Trophoblast cell (in vitro differentiated cells and primary cell): ENCODE measurements at regions not wholly inside any gene's neighbourhood (a gene's known extent, or its start where the extent isn't known, plus 50 kb on each side); places are given as distances from the start of the nearest gene placed in this dataset.

Experiments used
- DNase-seq, 2 donors: peaks; one replicate each; pipeline ENCODE4 v3.0.0-alpha.2; 2016
- H2AFZ ChIP-seq: 2 replicates; pipeline ENCODE4 v1.6.1; 2013; ENCODE audit warnings: low read length, moderate library complexity, mild to moderate bottlenecking; ENCODE audit not compliant: insufficient read depth, poor library complexity
- H2AK5ac ChIP-seq: 2 replicates; pipeline ENCODE4 v1.6.1; 2013; ENCODE audit warnings: mild to moderate bottlenecking, low read length
- H2BK120ac ChIP-seq: 2 replicates; pipeline ENCODE4 v1.6.1; 2013; ENCODE audit warnings: low read length, mild to moderate bottlenecking, moderate library complexity; ENCODE audit not compliant: insufficient read depth, poor library complexity
- H2BK12ac ChIP-seq: 2 replicates; pipeline ENCODE4 v1.6.1; 2013; ENCODE audit warnings: mild to moderate bottlenecking, low read length, moderate library complexity
- H2BK5ac ChIP-seq: 2 replicates; pipeline ENCODE4 v1.6.1; 2013; ENCODE audit warnings: low read length, low read depth, moderate library complexity, mild to moderate bottlenecking; ENCODE audit not compliant: poor library complexity
- H3K14ac ChIP-seq: 2 replicates; pipeline ENCODE4 v1.6.1; 2013; ENCODE audit warnings: mild to moderate bottlenecking, low read length
- H3K18ac ChIP-seq: 2 replicates; pipeline ENCODE4 v1.6.1; 2013; ENCODE audit warnings: mild to moderate bottlenecking, low read length
- H3K23ac ChIP-seq: 2 replicates; pipeline ENCODE4 v1.6.1; 2013; ENCODE audit warnings: low read length
- H3K27ac ChIP-seq: 2 replicates; pipeline ENCODE4 v1.5.1; 2013; ENCODE audit warnings: low read depth, mild to moderate bottlenecking, inconsistent platforms, low read length, moderate library complexity
- H3K27me3 ChIP-seq: 2 replicates; pipeline ENCODE4 v1.6.1; 2013; ENCODE audit warnings: inconsistent platforms, mild to moderate bottlenecking, low read length, moderate library complexity; ENCODE audit not compliant: insufficient read depth
- H3K36me3 ChIP-seq, 2 experiments: 1 replicate in 1 of 2; 2 replicates in 1 of 2; pipeline ENCODE4 v1.6.1; 2013; ENCODE audit warnings: low read length in 2 of 2, mild to moderate bottlenecking in 2 of 2, moderate library complexity in 1 of 2; ENCODE audit not compliant: insufficient read depth in 2 of 2, control insufficient read depth in 1 of 2
- H3K4ac ChIP-seq: 2 replicates; pipeline ENCODE4 v1.6.1; 2013; ENCODE audit warnings: low read depth, mild to moderate bottlenecking, low read length, moderate library complexity
- H3K4me1 ChIP-seq, 2 experiments: 1 replicate in 1 of 2; 2 replicates in 1 of 2; pipeline ENCODE4 v1.6.1; 2013; ENCODE audit warnings: low read length in 2 of 2, mild to moderate bottlenecking in 2 of 2, moderate library complexity in 1 of 2; ENCODE audit not compliant: insufficient read depth in 2 of 2, control insufficient read depth in 1 of 2
- H3K4me2 ChIP-seq: 2 replicates; pipeline ENCODE4 v1.6.1; 2013; ENCODE audit warnings: inconsistent platforms, mild to moderate bottlenecking, low read length, moderate library complexity
- H3K4me3 ChIP-seq: 2 replicates; pipeline ENCODE4 v1.5.1; 2013; ENCODE audit warnings: mild to moderate bottlenecking, low read depth, low read length, inconsistent platforms
- H3K79me1 ChIP-seq: one replicate; pipeline ENCODE4 v1.6.1; 2013; ENCODE audit warnings: low read length
- H3K79me2 ChIP-seq: 2 replicates; pipeline ENCODE4 v1.6.1; 2013; ENCODE audit warnings: low read length, mild to moderate bottlenecking; ENCODE audit not compliant: control insufficient read depth, insufficient read depth, poor library complexity
- H3K9ac ChIP-seq: 2 replicates; pipeline ENCODE4 v1.6.1; 2013; ENCODE audit warnings: mild to moderate bottlenecking, low read length
- H3K9me3 ChIP-seq: 2 replicates; pipeline ENCODE4 v1.6.1; 2013; ENCODE audit warnings: low read depth, mild to moderate bottlenecking, control low read depth, inconsistent platforms, low read length; ENCODE audit not compliant: insufficient read depth
- H4K12ac ChIP-seq: 2 replicates; pipeline ENCODE4 v1.6.1; 2013; ENCODE audit warnings: low read depth, mild to moderate bottlenecking, low read length, moderate library complexity
- H4K8ac ChIP-seq: 2 replicates; pipeline ENCODE4 v1.6.1; 2013; ENCODE audit warnings: low read depth, mild to moderate bottlenecking, low read length, moderate library complexity
- H4K91ac ChIP-seq: one replicate; pipeline ENCODE4 v1.6.1; 2013; ENCODE audit warnings: low read depth, mild to moderate bottlenecking, low read length, moderate library complexity
- WGBS: extraction: QIAGEN DNeasy Blood & Tissue Kit; methylation state at CpG from one replicate; pipeline ENCODE4 v1.1.7; 2013; ENCODE audit warnings: missing lambda C conversion rate; ENCODE audit not compliant: insufficient read length, insufficient coverage; ENCODE audit errors: extremely low coverage; 5-methylcytosine and 5-hydroxymethylcytosine counted together

- no peak overlapping the region for H2BK120ac ChIP-seq
- no peak overlapping the region for H3K23ac ChIP-seq
- H4K12ac ChIP-seq: no peak overlapping the region
- no peaks in the 10 kb centered on the region for H3K79me1 ChIP-seq
- no peak overlapping the region for H2AK5ac ChIP-seq
- no peak overlapping the region for H2AFZ ChIP-seq
- no peak overlapping the region for H3K14ac ChIP-seq
- H2BK12ac ChIP-seq: no peak overlapping the region
- H3K4ac ChIP-seq: no peak overlapping the region
- H3K79me2 ChIP-seq: no peaks in the 10 kb centered on the region
- no peak overlapping the region for H3K9ac ChIP-seq
- no peak overlapping the region for H4K91ac ChIP-seq
- H3K4me3 ChIP-seq: no peak overlapping the region
- no peak for DNase-seq
- H3K27ac ChIP-seq: no peak overlapping the region
- no peaks in the 10 kb centered on the region for H3K4me1 ChIP-seq
- H4K8ac ChIP-seq: no peak overlapping the region
- H3K4me2 ChIP-seq: no peak overlapping the region
- no peak overlapping the region for H3K18ac ChIP-seq
- H3K9me3 ChIP-seq: no peaks in the 10 kb centered on the region
- no peaks in the 10 kb centered on the region for H3K27me3 ChIP-seq
- H3K36me3 ChIP-seq: no peaks in the 10 kb centered on the region
- no peak overlapping the region for H2BK5ac ChIP-seq
- WGBS: no CpG with 5 or more reads among the region's 6 CpGs
These were observed 85.8 kb upstream of the RPS6KA3 start for GRCh38 chrX:20352504-20352903.

GRCh38 chrX:20350596-20350995 is 83.9 kb upstream of the RPS6KA3 start:
- no peak overlapping the region for H4K8ac ChIP-seq
- no peak overlapping the region for H2AFZ ChIP-seq
- no peak overlapping the region for H3K18ac ChIP-seq
- no CpG with 5 or more reads among the region's 3 CpGs for WGBS
- no peaks in the 10 kb centered on the region for H3K79me1 ChIP-seq
- H4K12ac ChIP-seq: no peak overlapping the region
- no peak overlapping the region for H3K4ac ChIP-seq
- H3K14ac ChIP-seq: no peak overlapping the region
- no peak overlapping the region for H2BK120ac ChIP-seq
- H3K23ac ChIP-seq: no peak overlapping the region
- no peaks in the 10 kb centered on the region for H3K4me1 ChIP-seq
- no peaks in the 10 kb centered on the region for H3K9me3 ChIP-seq
- no peaks in the 10 kb centered on the region for H3K27me3 ChIP-seq
- no peak overlapping the region for H2BK5ac ChIP-seq
- no peak overlapping the region for H2BK12ac ChIP-seq
- H3K36me3 ChIP-seq: no peaks in the 10 kb centered on the region
- no peak overlapping the region for H2AK5ac ChIP-seq
- no peak overlapping the region for H3K4me2 ChIP-seq
- no peak overlapping the region for H3K27ac ChIP-seq
- no peak overlapping the region for H4K91ac ChIP-seq
- no peak overlapping the region for H3K9ac ChIP-seq
- H3K79me2 ChIP-seq: no peaks in the 10 kb centered on the region
- DNase-seq: no peak
- H3K4me3 ChIP-seq: no peak overlapping the region

- Histone ChIP-seq H3K4me3 (no peak overlapping the region), H3K27me3 (no peaks in the 10 kb centered on the region), H3K4me2 (no peak overlapping the region), H3K79me1 (no peaks in the 10 kb centered on the region), H3K14ac (no peak overlapping the region), H2BK5ac (no peak overlapping the region), H3K4ac (no peak overlapping the region), H3K4me1 (no peaks in the 10 kb centered on the region), H3K9me3 (no peaks in the 10 kb centered on the region), H2BK12ac (no peak overlapping the region), H3K18ac (no peak overlapping the region), H2AK5ac (no peak overlapping the region), H2BK120ac (no peak overlapping the region), H3K36me3 (no peaks in the 10 kb centered on the region), H3K27ac (no peak overlapping the region), H3K9ac (no peak overlapping the region), H3K23ac (no peak overlapping the region), H2AFZ (no peak overlapping the region), H3K79me2 (no peaks in the 10 kb centered on the region), H4K12ac (no peak overlapping the region), H4K91ac (no peak overlapping the region), H4K8ac (no peak overlapping the region)
- WGBS: no CpG with 5 or more reads among the region's 4 CpGs
- DNase-seq: no peak
These were observed 81.4 kb upstream of the RPS6KA3 start for GRCh38 chrX:20348139-20348538.

DNA sequence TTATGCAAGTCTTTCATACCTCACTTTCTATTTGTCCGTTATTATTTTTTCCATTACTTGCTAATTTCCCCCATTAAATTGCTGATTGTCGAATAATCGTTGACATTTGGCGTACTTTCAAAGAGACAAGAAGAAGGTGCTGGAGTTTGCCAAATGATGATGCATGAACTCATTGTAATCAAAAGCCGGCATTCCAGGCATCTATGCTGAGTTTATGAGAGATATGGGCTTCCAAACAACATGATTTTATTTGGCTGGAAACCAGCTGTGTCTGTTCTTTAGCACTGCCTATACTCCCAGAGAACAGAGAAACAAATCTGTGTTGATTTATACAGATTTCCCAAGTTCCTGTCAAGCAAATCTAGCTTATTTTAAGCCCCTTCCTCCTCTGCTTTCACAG is 80.8 kb upstream of the RPS6KA3 start:
- Histone ChIP-seq H2BK12ac (no peak overlapping the region), H3K9me3 (no peaks in the 10 kb centered on the region), H3K14ac (no peak overlapping the region), H3K4me3 (no peak overlapping the region), H4K91ac (no peak overlapping the region), H3K27ac (no peak overlapping the region), H3K27me3 (no peaks in the 10 kb centered on the region), H3K79me1 (no peaks in the 10 kb centered on the region), H4K12ac (no peak overlapping the region), H3K4me1 (no peaks in the 10 kb centered on the region), H2AK5ac (no peak overlapping the region), H4K8ac (no peak overlapping the region), H3K36me3 (no peaks in the 10 kb centered on the region), H2AFZ (no peak overlapping the region), H3K79me2 (no peaks in the 10 kb centered on the region), H3K23ac (no peak overlapping the region), H3K4ac (no peak overlapping the region), H2BK5ac (no peak overlapping the region), H3K4me2 (no peak overlapping the region), H3K9ac (no peak overlapping the region), H3K18ac (no peak overlapping the region), H2BK120ac (no peak overlapping the region)
- no CpG with 5 or more reads among the region's 5 CpGs for WGBS
- no peak for DNase-seq
